ENCODE measurements at regions not wholly inside any gene's neighbourhood (a gene's known extent, or its start where the extent isn't known, plus 50 kb on each side); places are given as distances from the start of the nearest gene placed in this dataset.
"Not testable (repeated sequence)": the region's sequence is repeated elsewhere in the genome, so short reads cannot be mapped to it uniquely, and the experiment has no call there.

DNA sequence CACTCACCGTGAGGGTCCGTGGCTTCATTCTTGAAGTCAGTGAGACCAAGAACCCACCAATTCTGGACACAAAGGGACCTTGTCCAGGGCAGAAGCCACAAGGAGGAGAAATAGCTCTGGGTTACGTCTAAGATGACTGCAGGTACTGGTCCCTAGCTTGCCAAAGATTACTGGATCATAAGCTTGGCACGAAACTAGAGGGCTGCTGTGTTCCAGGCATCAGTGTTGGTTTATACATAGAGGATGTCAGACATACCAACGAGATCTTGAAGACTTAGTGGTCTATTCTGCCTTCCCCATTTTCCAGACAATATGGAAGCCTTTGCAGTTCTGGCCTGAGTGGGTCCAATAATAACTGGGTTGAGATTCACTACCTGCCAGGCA, 175.7 kb downstream of the TBX18 start:
- Histone ChIP-seq H3K27me3 (no peaks in the 10 kb centered on the region), H3K9me3 (peaks cover 0 to 11% (median 0%) of the 10 kb centered on the region in 3 donors), H3K36me3 (no peaks in the 10 kb centered on the region), H3K27ac (no peak overlapping the region), H3K4me1 (no peaks in the 10 kb centered on the region), H3K4me3 (no peak overlapping the region)
- ATAC-seq: no peak
- TF ChIP-seq EP300 (IDR thresholded peaks at IDR 0.05): no peak
- TF ChIP-seq POLR2A (IDR thresholded peaks at IDR 0.05): no peak
- TF ChIP-seq, protein P1, sequence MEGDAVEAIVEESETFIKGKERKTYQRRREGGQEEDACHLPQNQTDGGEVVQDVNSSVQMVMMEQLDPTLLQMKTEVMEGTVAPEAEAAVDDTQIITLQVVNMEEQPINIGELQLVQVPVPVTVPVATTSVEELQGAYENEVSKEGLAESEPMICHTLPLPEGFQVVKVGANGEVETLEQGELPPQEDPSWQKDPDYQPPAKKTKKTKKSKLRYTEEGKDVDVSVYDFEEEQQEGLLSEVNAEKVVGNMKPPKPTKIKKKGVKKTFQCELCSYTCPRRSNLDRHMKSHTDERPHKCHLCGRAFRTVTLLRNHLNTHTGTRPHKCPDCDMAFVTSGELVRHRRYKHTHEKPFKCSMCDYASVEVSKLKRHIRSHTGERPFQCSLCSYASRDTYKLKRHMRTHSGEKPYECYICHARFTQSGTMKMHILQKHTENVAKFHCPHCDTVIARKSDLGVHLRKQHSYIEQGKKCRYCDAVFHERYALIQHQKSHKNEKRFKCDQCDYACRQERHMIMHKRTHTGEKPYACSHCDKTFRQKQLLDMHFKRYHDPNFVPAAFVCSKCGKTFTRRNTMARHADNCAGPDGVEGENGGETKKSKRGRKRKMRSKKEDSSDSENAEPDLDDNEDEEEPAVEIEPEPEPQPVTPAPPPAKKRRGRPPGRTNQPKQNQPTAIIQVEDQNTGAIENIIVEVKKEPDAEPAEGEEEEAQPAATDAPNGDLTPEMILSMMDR (IDR thresholded peaks at IDR 0.05): no peak
- no peak for TF ChIP-seq POLR2AphosphoS5 (IDR thresholded peaks at IDR 0.05)
- 38 to 66% methylated on average over 1 to 3 of the region's 5 CpGs for WGBS, 2 donors (ENCODE audit: low coverage in 1 of 2)

DNA sequence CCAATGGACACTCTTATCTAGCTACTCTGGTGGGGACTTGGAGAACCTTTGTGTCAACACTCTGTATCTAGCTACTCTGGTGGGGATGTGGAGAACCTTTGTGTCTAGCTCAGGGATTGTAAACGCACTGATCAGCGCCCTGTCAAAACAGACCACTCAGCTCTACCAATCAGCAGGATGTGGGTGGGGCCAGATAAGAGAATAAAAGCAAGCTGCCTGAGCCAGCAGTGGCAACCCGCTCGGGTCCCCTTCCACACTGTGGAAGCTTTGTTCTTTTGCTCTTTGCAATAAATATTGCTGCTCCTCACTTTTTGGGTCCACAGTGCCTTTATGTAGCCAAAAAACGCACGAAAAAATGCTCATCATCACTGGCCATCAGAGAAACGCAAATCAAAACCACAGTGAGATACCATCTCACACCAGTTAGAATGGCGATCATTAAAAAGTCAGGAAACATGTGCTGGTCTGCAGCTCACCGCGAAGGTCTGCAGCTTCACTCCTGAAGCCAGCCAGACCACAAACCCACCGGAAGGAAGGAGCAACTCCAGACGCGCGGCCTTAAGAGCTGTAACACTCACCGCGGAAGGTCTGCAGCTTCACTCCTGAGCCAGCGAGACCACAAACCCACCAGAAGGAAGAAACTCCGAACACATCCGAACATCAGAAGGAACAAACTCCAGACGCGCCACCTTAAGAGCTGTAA, 176.3 kb downstream of the TBX18 start:
- not testable (repeated sequence) for ATAC-seq, H3K27ac ChIP-seq

DNA sequence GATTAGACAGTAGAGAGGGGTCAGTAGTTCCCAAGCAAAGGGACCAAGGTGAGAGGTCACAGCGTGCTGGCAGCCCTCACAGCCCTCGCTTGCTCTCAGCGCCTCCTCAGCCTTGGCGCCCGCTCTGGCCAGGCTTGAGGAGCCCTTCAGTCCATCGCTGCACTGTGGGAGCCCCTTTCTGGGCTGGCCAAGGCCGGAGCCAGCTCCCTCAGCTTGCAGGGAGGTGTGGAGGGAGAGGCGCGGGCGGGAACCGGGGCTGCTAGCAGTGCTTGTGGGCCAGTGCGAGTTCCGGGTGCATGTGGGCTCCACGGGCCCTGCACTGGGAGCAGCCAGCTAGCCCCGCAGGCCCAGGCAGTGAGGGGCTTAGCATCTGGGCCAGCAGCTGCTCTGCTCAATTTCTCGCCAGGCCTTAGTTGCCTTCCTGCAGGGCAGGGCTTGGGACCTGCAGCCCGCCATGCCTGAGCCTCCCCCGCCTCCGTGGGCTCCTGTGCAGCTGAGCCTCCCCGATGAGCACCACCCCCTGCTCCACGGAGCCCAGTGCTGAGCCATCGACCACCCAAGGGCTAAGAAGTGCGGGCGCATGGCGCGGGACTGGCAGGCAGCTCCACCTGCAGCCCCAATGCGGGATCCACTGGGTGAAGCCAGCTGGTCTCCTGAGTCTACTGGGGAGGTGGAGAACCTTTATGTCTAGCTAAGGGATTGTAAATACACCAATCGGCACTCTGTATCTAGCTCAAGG, 177.0 kb downstream of the TBX18 start:
- H3K4me3 ChIP-seq, H3K4me1 ChIP-seq, ATAC-seq, H3K9me3 ChIP-seq, H3K27ac ChIP-seq, H3K36me3 ChIP-seq, H3K27me3 ChIP-seq: not testable (repeated sequence)
- WGBS, 2 donors (ENCODE audit: low coverage in 1 of 2): 80 to 89% methylated on average over 2 to 6 of the region's 28 CpGs

More for the DNA sequence above, 176.3 kb downstream of the TBX18 start:
- WGBS, 2 donors (ENCODE audit: low coverage in 1 of 2): 57 to 100% methylated on average over 3 to 5 of the region's 21 CpGs
- peaks cover 0 to 11% (median 0%) of the 10 kb centered on the region in 3 donors for H3K9me3 ChIP-seq
- H3K36me3 ChIP-seq, H3K4me3 ChIP-seq, H3K27me3 ChIP-seq, H3K4me1 ChIP-seq: not testable (repeated sequence)

DNA sequence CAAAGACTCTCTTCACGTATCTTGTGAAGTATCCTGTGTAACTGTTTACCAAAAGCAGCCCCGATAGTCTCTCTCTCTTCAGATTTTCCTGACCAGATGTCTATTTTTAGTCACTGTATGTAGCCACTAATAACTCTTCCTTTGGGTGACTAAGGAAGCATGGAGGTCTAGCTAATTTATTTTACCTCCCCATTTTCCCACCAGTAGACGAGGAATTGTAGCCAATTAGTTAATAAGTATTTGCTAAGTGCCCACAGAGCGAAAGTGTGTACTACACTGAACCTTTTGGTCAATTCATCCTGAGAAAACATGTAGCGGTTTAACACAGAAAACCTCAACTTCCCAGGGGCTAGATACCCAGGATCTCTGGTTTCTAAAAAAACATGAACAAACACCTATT, 180.6 kb downstream of the TBX18 start:
- H3K4me3 ChIP-seq: no peak overlapping the region
- H3K27me3 ChIP-seq: no peaks in the 10 kb centered on the region
- H3K4me1 ChIP-seq: no peaks in the 10 kb centered on the region
- ATAC-seq: no peak
- H3K9me3 ChIP-seq: no peaks in the 10 kb centered on the region
- no peak for TF ChIP-seq POLR2A (IDR thresholded peaks at IDR 0.05)
- no peak for TF ChIP-seq POLR2AphosphoS5 (IDR thresholded peaks at IDR 0.05)
- TF ChIP-seq EP300 (IDR thresholded peaks at IDR 0.05): no peak
- TF ChIP-seq, protein P1 (IDR thresholded peaks at IDR 0.05): no peak
- H3K27ac ChIP-seq: no peak overlapping the region
- no peaks in the 10 kb centered on the region for H3K36me3 ChIP-seq
- WGBS, 2 donors (ENCODE audit: low coverage in 1 of 2): 48 to 77% methylated on average over 4 to 5 of the region's 5 CpGs

DNA sequence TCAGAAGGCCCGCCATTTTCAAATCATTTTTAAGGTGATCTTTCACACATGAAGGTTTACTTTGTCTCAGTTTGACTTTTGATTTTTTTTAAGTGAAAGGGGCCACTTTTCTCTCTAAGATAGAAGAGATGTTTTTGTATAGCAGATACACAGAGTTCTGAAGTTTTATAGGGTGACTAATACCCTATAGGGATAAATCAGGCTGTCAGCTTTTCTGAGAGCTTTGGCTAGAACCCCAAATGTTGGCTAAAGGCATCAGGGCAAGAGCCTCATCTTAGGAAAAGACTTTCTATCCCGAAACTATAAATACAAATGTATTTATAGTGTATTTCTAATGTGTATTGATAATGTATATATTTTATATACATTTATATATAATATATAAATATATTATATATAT, 181.4 kb downstream of the TBX18 start:
- Histone ChIP-seq H3K4me3 (no peak overlapping the region), H3K4me1 (no peaks in the 10 kb centered on the region), H3K36me3 (no peaks in the 10 kb centered on the region), H3K27ac (no peak overlapping the region), H3K9me3 (no peaks in the 10 kb centered on the region), H3K27me3 (no peaks in the 10 kb centered on the region)
- ATAC-seq: no peak
- no peak for TF ChIP-seq EP300 (IDR thresholded peaks at IDR 0.05)
- no peak for TF ChIP-seq POLR2A (IDR thresholded peaks at IDR 0.05)
- no peak for TF ChIP-seq POLR2AphosphoS5 (IDR thresholded peaks at IDR 0.05)
- TF ChIP-seq, protein P1 (IDR thresholded peaks at IDR 0.05): no peak
- WGBS, 2 donors (ENCODE audit: low coverage in 1 of 2): 66 to 77% methylated on average over 2 of the region's 2 CpGs

All from gastroesophageal sphincter (tissue), 4 donors.